Gastrocnemius medialis (tissue), 4 donors: ENCODE measurements at regions not wholly inside any gene's neighbourhood (a gene's known extent, or its start where the extent isn't known, plus 50 kb on each side); places are given as distances from the start of the nearest gene placed in this dataset.

Experiments used
- POLR2A ChIP-seq, 2 donors: fragments of 450-650 bp; IDR thresholded peaks; one replicate each; pipeline ENCODE4 v1.6.1; 2017; ENCODE audit warnings: antibody characterized with exemption in 2 of 2, mild to moderate bottlenecking in 2 of 2, moderate library complexity in 2 of 2
- TF ChIP-seq, protein P1 (sequence below), 5 experiments: fragments of 450-650 bp in 3 of 5; fragments of 200-600 bp in 2 of 5; sonication (generic) in 2 of 5; IDR thresholded peaks in 4 of 5; conservative IDR thresholded peaks in 1 of 5; 1 replicate in 4 of 5; 2 replicates in 1 of 5; pipeline ENCODE4 v1.5.1; 2016 to 2019; ENCODE audit warnings: antibody characterized with exemption in 5 of 5, mild to moderate bottlenecking in 3 of 5, moderate library complexity in 3 of 5

DNA sequence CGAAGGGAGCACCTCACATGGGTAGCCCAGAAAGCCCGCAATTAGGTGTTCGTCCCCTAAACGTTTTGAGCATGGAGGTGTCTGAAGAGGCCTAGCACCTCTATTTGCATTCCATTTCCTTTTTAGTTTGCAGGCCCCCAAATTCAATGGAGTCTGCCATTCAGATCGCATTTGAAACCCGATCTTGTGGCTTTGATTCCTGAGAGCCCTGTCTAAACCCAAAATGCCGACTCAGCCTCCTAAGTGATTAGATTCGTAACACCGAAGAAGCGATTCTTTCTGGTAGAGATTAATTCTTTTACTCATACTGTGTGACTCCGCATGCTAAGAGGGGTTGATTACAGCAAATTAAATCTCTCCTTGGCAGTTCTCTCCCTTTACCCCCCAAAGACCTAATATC lies 415.2 kb upstream of the KAZN start:
- TF ChIP-seq, protein P1, sequence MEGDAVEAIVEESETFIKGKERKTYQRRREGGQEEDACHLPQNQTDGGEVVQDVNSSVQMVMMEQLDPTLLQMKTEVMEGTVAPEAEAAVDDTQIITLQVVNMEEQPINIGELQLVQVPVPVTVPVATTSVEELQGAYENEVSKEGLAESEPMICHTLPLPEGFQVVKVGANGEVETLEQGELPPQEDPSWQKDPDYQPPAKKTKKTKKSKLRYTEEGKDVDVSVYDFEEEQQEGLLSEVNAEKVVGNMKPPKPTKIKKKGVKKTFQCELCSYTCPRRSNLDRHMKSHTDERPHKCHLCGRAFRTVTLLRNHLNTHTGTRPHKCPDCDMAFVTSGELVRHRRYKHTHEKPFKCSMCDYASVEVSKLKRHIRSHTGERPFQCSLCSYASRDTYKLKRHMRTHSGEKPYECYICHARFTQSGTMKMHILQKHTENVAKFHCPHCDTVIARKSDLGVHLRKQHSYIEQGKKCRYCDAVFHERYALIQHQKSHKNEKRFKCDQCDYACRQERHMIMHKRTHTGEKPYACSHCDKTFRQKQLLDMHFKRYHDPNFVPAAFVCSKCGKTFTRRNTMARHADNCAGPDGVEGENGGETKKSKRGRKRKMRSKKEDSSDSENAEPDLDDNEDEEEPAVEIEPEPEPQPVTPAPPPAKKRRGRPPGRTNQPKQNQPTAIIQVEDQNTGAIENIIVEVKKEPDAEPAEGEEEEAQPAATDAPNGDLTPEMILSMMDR (IDR thresholded peaks at IDR 0.05 in 4 of 5, conservative IDR thresholded peaks at IDR 0.05 in 1 of 5) = no peak
- TF ChIP-seq POLR2A (IDR thresholded peaks at IDR 0.05) = no peak
